Caco-2 (cell line): ENCODE measurements at regions not wholly inside any gene's neighbourhood (a gene's known extent, or its start where the extent isn't known, plus 50 kb on each side); places are given as distances from the start of the nearest gene placed in this dataset.

Experiments
- BruUV-seq: library from RNA; stranded (reverse); fragments of 400-500 nt; replicated peaks from 2 replicates; lab custom pipeline; 2021; lab: Mats Ljungman, UMichigan
- CTCF ChIA-PET: fragments of 300-600 bp; sonication (Branson Sonifier 250); formaldehyde crosslinking; loops from one replicate; lab custom pipeline; 2022; ENCODE audit warnings: antibody characterized with exemption; lab: Charles Lee
- POLR2A ChIA-PET: fragments of 300-600 bp; sonication (Branson Sonifier 250); formaldehyde crosslinking; loops from one replicate; lab custom pipeline; 2022; ENCODE audit warnings: antibody characterized with exemption; lab: Charles Lee
- DNase-seq, 2 experiments: peaks; one replicate each; pipeline versions ENCODE4 v3.0.0 to v3.0.0-alpha.2; 2020 to 2022
- H3K27me3 ChIP-seq: replicated peaks from 2 replicates; pipeline ENCODE4 v1.6.0; 2011; ENCODE audit warnings: low read length; ENCODE audit not compliant: control insufficient read depth, insufficient read depth
- H3K36me3 ChIP-seq: 2 replicates; pipeline ENCODE4 v1.5.1; 2011; ENCODE audit warnings: low read length; ENCODE audit not compliant: control insufficient read depth, insufficient read depth
- H3K4me1 ChIP-seq: fragments of 250-450 bp; sonication (Bioruptor Pico); 2 replicates; pipeline ENCODE4 v1.5.1; 2020; ENCODE audit warnings: mild to moderate bottlenecking
- H3K4me3 ChIP-seq: 2 replicates; pipeline ENCODE4 v1.5.1; 2011; ENCODE audit warnings: low read depth, mild to moderate bottlenecking, control low read depth, low read length
- H3K9me3 ChIP-seq: fragments of 250-450 bp; sonication (Bioruptor Pico); 2 replicates; pipeline ENCODE4 v1.5.1; 2020; ENCODE audit warnings: mild to moderate bottlenecking, moderate library complexity
- H3K27ac Mint-ChIP-seq: one replicate; pipeline ENCODE4 v1.8.0; 2022; ENCODE audit warnings: mixed read lengths; ENCODE audit not compliant: unreplicated experiment
- H3K27me3 Mint-ChIP-seq: one replicate; pipeline ENCODE4 v1.8.0; 2022; ENCODE audit warnings: mixed read lengths; ENCODE audit not compliant: insufficient read depth, unreplicated experiment
- H3K36me3 Mint-ChIP-seq: one replicate; pipeline ENCODE4 v1.8.0; 2022; ENCODE audit warnings: mild to moderate bottlenecking, mixed read lengths; ENCODE audit not compliant: insufficient read depth, unreplicated experiment
- H3K4me1 Mint-ChIP-seq: one replicate; pipeline ENCODE4 v1.8.0; 2022; ENCODE audit warnings: low read depth, mixed read lengths; ENCODE audit not compliant: unreplicated experiment
- H3K4me3 Mint-ChIP-seq: one replicate; pipeline ENCODE4 v1.8.0; 2022; ENCODE audit warnings: mild to moderate bottlenecking, moderate library complexity, mixed read lengths; ENCODE audit not compliant: unreplicated experiment
- H3K9me3 Mint-ChIP-seq: one replicate; pipeline ENCODE4 v1.8.0; 2022; ENCODE audit warnings: mixed read lengths; ENCODE audit not compliant: unreplicated experiment
- CTCF ChIP-seq, 2 experiments: fragments of 200-600 bp in 1 of 2; IDR thresholded peaks; 1 replicate in 1 of 2; 2 replicates in 1 of 2; pipeline versions ENCODE4 v1.5.1 to v1.8.0; 2011 to 2022; ENCODE audit warnings: antibody characterized with exemption in 1 of 2, control low read depth in 1 of 2, inconsistent platforms in 1 of 2, low read depth in 1 of 2, low read length in 1 of 2, mild to moderate bottlenecking in 1 of 2, moderate library complexity in 1 of 2; ENCODE audit not compliant: insufficient read depth in 1 of 2, severe bottlenecking in 1 of 2, unreplicated experiment in 1 of 2
- intact Hi-C: fragments of 100-400 bp; cut with micrococcal nuclease; formaldehyde crosslinking; loops from one replicate; pipeline ENCODE4 v1.10.0; 2022; ENCODE audit not compliant: unreplicated experiment

GRCh38 chr12:127414186-127414585, 852.8 kb upstream of the TMEM132C start:
- H3K9me3 ChIP-seq, result no peaks in the 10 kb centered on the region
- no peak for DNase-seq
- POLR2A ChIA-PET, result no interaction called here
- no peak overlapping the region for H3K4me3 ChIP-seq
- CTCF ChIA-PET, result no interaction called here
- H3K4me3 Mint-ChIP-seq, result no peak overlapping the region
- H3K9me3 Mint-ChIP-seq, result peaks cover 31% of the 10 kb centered on the region
- no peak for TF ChIP-seq CTCF (IDR thresholded peaks at IDR 0.05; ENCODE audit: insufficient read depth in 1 of 2, low read depth in 1 of 2, low read length in 1 of 2, severe bottlenecking in 1 of 2, unreplicated experiment in 1 of 2)
- no peak overlapping the region for H3K27ac Mint-ChIP-seq
- H3K27me3 Mint-ChIP-seq, result no peaks in the 10 kb centered on the region
- no peaks in the 10 kb centered on the region for H3K36me3 Mint-ChIP-seq
- intact Hi-C loops, result no loop called here
- no TSS peak for BruUV-seq
- H3K36me3 ChIP-seq, result no peaks in the 10 kb centered on the region
- H3K27me3 ChIP-seq, result no peaks in the 10 kb centered on the region
- H3K4me1 Mint-ChIP-seq, result peaks cover 7% of the 10 kb centered on the region
- no peaks in the 10 kb centered on the region for H3K4me1 ChIP-seq

- no peak for TF ChIP-seq CTCF (IDR thresholded peaks at IDR 0.05; ENCODE audit: insufficient read depth in 1 of 2, low read depth in 1 of 2, low read length in 1 of 2, severe bottlenecking in 1 of 2, unreplicated experiment in 1 of 2)
- peaks cover 31% of the 10 kb centered on the region for H3K9me3 Mint-ChIP-seq
- no peaks in the 10 kb centered on the region for H3K27me3 ChIP-seq
- H3K4me3 Mint-ChIP-seq, result no peak overlapping the region
- intact Hi-C loops, result no loop called here
- no peaks in the 10 kb centered on the region for H3K36me3 ChIP-seq
- H3K27me3 Mint-ChIP-seq, result no peaks in the 10 kb centered on the region
- no peak overlapping the region for H3K4me3 ChIP-seq
- no TSS peak for BruUV-seq
- no peaks in the 10 kb centered on the region for H3K4me1 ChIP-seq
- no peaks in the 10 kb centered on the region for H3K36me3 Mint-ChIP-seq
- ChIA-PET POLR2A (no interaction called here), CTCF (no interaction called here)
- no peak overlapping the region for H3K27ac Mint-ChIP-seq
- peaks cover 7% of the 10 kb centered on the region for H3K4me1 Mint-ChIP-seq
- peak; percentile 25 to 40 for DNase-seq
- no peaks in the 10 kb centered on the region for H3K9me3 ChIP-seq
Measured at GRCh38 chr12:127414636-127415035, 852.3 kb upstream of the TMEM132C start.

- Mint-ChIP-seq H3K9me3 (peaks cover 36% of the 10 kb centered on the region), H3K27me3 (peaks cover 2% of the 10 kb centered on the region), H3K4me3 (no peak overlapping the region), H3K4me1 (peaks cover 7% of the 10 kb centered on the region), H3K27ac (no peak overlapping the region), H3K36me3 (no peaks in the 10 kb centered on the region)
- ChIA-PET POLR2A (no interaction called here), CTCF (no interaction called here)
- Histone ChIP-seq H3K4me1 (no peaks in the 10 kb centered on the region), H3K27me3 (no peaks in the 10 kb centered on the region), H3K36me3 (no peaks in the 10 kb centered on the region), H3K9me3 (no peaks in the 10 kb centered on the region), H3K4me3 (no peak overlapping the region)
- TF ChIP-seq CTCF (IDR thresholded peaks at IDR 0.05; ENCODE audit: insufficient read depth in 1 of 2, low read depth in 1 of 2, low read length in 1 of 2, severe bottlenecking in 1 of 2, unreplicated experiment in 1 of 2), result no peak
- intact Hi-C loops, result no loop called here
- no TSS peak for BruUV-seq
- no peak for DNase-seq
Measured at GRCh38 chr12:127416796-127417195, 850.2 kb upstream of the TMEM132C start.
